ENCODE measurements at regions not wholly inside any gene's neighbourhood (a gene's known extent, or its start where the extent isn't known, plus 50 kb on each side); places are given as distances from the start of the nearest gene placed in this dataset.

- TF ChIP-seq CTCF (tag by site-specific recombination; IDR thresholded peaks at IDR 0.05), result no peak
- no peak for TF ChIP-seq ZBTB1 (tag by site-specific recombination; IDR thresholded peaks at IDR 0.05)
- TF ChIP-seq ATF2 (tag by site-specific recombination; IDR thresholded peaks at IDR 0.05; ENCODE audit: low read depth), result no peak
- no peak for TF ChIP-seq ELK4 (IDR thresholded peaks at IDR 0.05; ENCODE audit: borderline replicate concordance, low read depth, low read length)
- no peak for TF ChIP-seq KLF10 (tag by site-specific recombination; IDR thresholded peaks at IDR 0.05)
- TF ChIP-seq ZNF423 (tag by site-specific recombination; IDR thresholded peaks at IDR 0.05), result no peak
- TF ChIP-seq ZNF324 (tag by site-specific recombination; IDR thresholded peaks at IDR 0.05), result no peak
- TF ChIP-seq ZNF10 (tag by site-specific recombination; IDR thresholded peaks at IDR 0.05), result no peak
- TF ChIP-seq ZNF785 (tag by site-specific recombination; IDR thresholded peaks at IDR 0.05), result no peak
- no peak for TF ChIP-seq ZNF24 (tag by site-specific recombination; IDR thresholded peaks at IDR 0.05)
- no peak for TF ChIP-seq REST (tag by site-specific recombination; IDR thresholded peaks at IDR 0.05)
- no peak for TF ChIP-seq ZNF23 (tag by site-specific recombination; IDR thresholded peaks at IDR 0.05; ENCODE audit: borderline replicate concordance)
Measured at GRCh38 chr6:84330325-84330724, 102.9 kb upstream of the CEP162 start.

Measured in HEK293 (cell line).